HG03565 (cell line): ENCODE measurements at regions not wholly inside any gene's neighbourhood (a gene's known extent, or its start where the extent isn't known, plus 50 kb on each side); places are given as distances from the start of the nearest gene placed in this dataset.

Experiments
- ATAC-seq: cut with Tn5 transposase; IDR thresholded peaks from one replicate; pipeline ENCODE4 v1.9.1; 2021; ENCODE audit warnings: mild to moderate bottlenecking, moderate library complexity; ENCODE audit not compliant: unreplicated experiment

- ATAC-seq: no peak
Measured at GRCh38 chr10:71137701-71138100, 74.7 kb upstream of the UNC5B start.

- no peak for ATAC-seq
Measured at GRCh38 chr10:71138166-71138830, 74.1 kb upstream of the UNC5B start.

GRCh38 chr10:71141528-71141927, 70.8 kb upstream of the UNC5B start:
- ATAC-seq: no peak

- no peak for ATAC-seq
Measured at GRCh38 chr10:71143170-71143569, 69.2 kb upstream of the UNC5B start.

DNA sequence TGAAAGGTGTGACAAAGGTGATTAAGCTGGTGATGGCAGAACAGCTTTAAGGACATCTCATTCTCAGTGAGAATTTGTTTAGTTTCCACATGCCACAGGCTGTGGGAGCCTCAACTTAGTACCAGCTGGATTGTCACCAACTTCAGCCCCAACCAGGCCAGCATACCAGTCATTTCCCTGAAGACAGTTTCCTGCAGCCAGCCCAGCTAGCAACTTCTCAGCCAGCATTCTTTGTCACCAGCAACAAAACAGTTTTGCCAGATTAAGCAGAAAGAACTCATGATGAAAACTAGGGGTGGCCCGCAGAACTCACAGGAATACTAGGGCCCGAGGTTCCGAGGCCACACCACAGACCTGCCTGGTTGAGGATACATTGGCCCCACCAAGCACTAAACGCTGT, 68.8 kb upstream of the UNC5B start:
- ATAC-seq: no peak

DNA sequence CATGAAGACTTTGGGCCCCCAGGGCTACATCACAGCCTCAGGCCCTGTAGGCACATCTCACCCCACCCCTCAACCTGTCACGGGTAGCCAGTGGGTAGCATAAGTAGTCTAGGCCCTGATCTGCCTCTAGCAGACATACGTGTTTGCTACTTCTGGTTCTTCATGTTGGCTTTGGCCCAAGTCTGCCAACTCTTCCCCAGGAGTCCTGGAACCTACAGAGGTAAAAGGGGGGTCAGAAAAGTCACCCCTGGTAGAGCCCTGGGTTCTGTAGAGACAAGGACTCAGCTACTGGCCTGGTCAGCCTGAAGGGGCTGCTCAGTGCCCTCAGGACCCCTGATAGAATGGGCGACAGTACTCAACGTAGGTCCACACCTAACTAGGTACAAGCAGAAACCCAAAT, 67.5 kb upstream of the UNC5B start:
- no peak for ATAC-seq

DNA sequence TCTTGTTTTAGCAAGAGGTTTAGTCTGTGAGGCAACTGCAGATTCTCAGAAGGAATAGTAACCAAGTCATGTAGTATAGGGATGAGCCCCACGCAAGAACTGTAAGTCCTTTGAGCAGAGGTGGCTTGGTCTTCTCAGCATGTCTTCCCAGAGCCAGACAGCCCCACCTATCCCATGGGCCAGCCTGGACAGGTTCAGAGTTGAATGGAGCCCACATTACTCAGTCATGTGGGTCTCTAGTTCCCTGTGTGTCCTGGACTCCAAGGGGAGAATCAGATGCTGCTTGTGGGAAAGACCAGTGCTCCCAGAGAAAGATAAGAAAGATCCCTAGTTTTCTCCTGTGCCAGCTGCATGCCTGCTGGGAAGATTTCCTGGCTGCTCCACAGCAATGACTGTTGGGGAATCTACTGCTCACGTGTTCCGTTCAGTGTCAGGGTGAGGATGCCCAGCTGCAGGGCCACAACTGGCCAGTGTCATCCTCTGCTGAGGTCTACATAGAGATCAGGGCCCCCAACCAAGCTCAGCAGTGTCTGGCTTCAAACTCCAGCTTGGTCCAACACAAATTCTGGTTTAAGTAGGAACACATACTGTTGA, 66.9 kb upstream of the UNC5B start:
- ATAC-seq: no peak

GRCh38 chr10:71150796-71151195, 61.6 kb upstream of the UNC5B start:
- ATAC-seq: no peak

GRCh38 chr10:71152043-71152442, 60.3 kb upstream of the UNC5B start:
- ATAC-seq: no peak

DNA sequence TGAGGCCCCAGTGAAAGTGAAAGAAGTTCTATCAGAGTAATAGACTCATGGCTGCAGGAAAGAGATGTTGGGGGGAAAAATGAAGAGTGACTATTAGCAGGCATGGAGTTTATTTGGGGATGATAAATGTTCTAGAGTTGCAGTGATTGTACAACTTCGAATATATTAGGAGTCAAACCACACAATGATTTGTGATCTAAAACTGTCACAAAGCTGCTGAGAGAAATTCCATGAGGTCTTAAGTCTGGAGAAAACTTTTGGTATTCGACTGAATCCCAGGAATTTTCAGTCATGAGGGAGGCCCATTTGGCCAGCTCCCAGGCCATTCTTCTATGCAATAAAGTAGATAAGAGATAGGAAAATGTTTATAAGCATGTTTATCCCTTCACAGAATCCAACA, 55.9 kb upstream of the UNC5B start:
- ATAC-seq: no peak

GRCh38 chr10:71157435-71157834, 54.9 kb upstream of the UNC5B start:
- ATAC-seq: no peak

DNA sequence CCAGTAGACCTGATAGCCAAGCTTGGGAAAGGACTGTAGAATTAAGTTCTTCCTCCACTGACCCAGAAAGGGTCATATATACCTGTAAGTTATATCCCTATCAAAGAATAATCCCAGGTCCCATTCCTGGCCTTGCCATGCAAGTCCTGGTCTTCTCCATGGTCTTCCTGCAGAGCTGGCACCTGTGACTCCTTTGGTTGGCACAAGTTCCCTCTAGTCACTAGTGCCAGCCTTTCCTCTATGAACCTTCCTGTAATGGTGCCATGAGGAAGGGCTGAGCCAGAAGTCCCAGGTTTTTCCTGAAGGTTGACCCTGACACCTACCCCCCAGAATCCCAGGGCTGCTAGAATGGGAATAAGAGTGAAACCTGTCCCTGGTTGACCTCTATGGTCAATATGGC, 54.1 kb upstream of the UNC5B start:
- no peak for ATAC-seq

GRCh38 chr10:71158902-71159301, 53.5 kb upstream of the UNC5B start:
- ATAC-seq: no peak

DNA sequence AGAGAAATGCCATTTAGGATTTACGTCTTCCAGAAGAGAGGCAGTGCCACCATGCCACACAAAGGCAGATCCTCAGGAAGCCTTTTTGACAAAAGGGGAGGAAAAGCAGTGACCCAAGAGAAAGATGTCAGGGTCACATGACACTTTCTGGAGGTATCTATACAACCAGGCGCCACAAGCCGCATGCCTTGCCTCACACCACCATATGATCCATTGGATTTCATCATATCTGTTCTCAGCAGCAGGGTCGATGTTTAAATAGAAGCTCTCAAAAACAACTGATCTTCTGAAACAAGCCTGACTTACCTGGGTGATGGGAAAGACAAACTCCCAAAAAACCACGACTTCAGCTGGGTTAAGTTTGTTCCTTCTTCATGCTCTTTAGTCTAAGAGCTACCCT, 52.5 kb upstream of the UNC5B start:
- no peak for ATAC-seq

- ATAC-seq: no peak
Measured at GRCh38 chr10:71161425-71161824, 50.9 kb upstream of the UNC5B start.
